ENCODE measurements at regions not wholly inside any gene's neighbourhood (a gene's known extent, or its start where the extent isn't known, plus 50 kb on each side); places are given as distances from the start of the nearest gene placed in this dataset.

GRCh38 chr5:144089401-144090021 lies 80.9 kb downstream of the YIPF5 start:
- TF ChIP-seq PAX5 (IDR thresholded peaks at IDR 0.05; ENCODE audit: insufficient read depth, low read length, severe bottlenecking) (no peak), POLR2AphosphoS5 (IDR thresholded peaks at IDR 0.05; ENCODE audit: low read depth, low read length) (no peak), TAF1 (IDR thresholded peaks at IDR 0.05; ENCODE audit: low read depth, low read length) (no peak), POLR2A (IDR thresholded peaks at IDR 0.05; ENCODE audit: low read depth, low read length) (no peak)

Measured in GM12891 (cell line).